Effector memory CD4-positive, alpha-beta T cell (primary cell): ENCODE measurements at regions not wholly inside any gene's neighbourhood (a gene's known extent, or its start where the extent isn't known, plus 50 kb on each side); places are given as distances from the start of the nearest gene placed in this dataset.

Experiments
- DNase-seq, 3 donors: peaks; one replicate each; pipeline ENCODE4 v3.0.0-alpha.2; 2020
- H3K27ac ChIP-seq: 2 replicates; pipeline ENCODE4 v1.7.0; 2013; ENCODE audit warnings: mild to moderate bottlenecking, low read length, moderate library complexity; ENCODE audit not compliant: insufficient read depth, poor library complexity, severe bottlenecking
- H3K27me3 ChIP-seq: replicated peaks from 2 replicates; pipeline ENCODE4 v1.7.0; 2013; ENCODE audit warnings: mild to moderate bottlenecking, low read length; ENCODE audit not compliant: insufficient read depth, control insufficient read depth, poor library complexity, severe bottlenecking
- H3K36me3 ChIP-seq: 2 replicates; pipeline ENCODE4 v1.7.0; 2013; ENCODE audit warnings: mild to moderate bottlenecking, low read length, moderate library complexity; ENCODE audit not compliant: control insufficient read depth, insufficient read depth
- H3K4me1 ChIP-seq: 2 replicates; pipeline ENCODE4 v1.7.0; 2013; ENCODE audit warnings: low read length, mild to moderate bottlenecking; ENCODE audit not compliant: control insufficient read depth, insufficient read depth, poor library complexity, severe bottlenecking
- H3K4me3 ChIP-seq: 2 replicates; pipeline ENCODE4 v1.7.0; 2013; ENCODE audit warnings: low read length, low read depth, mild to moderate bottlenecking; ENCODE audit not compliant: insufficient read depth, poor library complexity, severe bottlenecking
- H3K9me3 ChIP-seq: 2 replicates; pipeline ENCODE4 v1.7.0; 2013; ENCODE audit warnings: mild to moderate bottlenecking, low read length, moderate library complexity; ENCODE audit not compliant: control insufficient read depth

- Histone ChIP-seq H3K4me3 (no peak overlapping the region), H3K4me1 (no peaks in the 10 kb centered on the region), H3K27ac (no peak overlapping the region), H3K9me3 (no peaks in the 10 kb centered on the region), H3K36me3 (no peaks in the 10 kb centered on the region), H3K27me3 (no peaks in the 10 kb centered on the region)
- no peak for DNase-seq
These were observed 503.8 kb downstream of the NPHP4 start for GRCh38 chr1:5488448-5488847.

DNA sequence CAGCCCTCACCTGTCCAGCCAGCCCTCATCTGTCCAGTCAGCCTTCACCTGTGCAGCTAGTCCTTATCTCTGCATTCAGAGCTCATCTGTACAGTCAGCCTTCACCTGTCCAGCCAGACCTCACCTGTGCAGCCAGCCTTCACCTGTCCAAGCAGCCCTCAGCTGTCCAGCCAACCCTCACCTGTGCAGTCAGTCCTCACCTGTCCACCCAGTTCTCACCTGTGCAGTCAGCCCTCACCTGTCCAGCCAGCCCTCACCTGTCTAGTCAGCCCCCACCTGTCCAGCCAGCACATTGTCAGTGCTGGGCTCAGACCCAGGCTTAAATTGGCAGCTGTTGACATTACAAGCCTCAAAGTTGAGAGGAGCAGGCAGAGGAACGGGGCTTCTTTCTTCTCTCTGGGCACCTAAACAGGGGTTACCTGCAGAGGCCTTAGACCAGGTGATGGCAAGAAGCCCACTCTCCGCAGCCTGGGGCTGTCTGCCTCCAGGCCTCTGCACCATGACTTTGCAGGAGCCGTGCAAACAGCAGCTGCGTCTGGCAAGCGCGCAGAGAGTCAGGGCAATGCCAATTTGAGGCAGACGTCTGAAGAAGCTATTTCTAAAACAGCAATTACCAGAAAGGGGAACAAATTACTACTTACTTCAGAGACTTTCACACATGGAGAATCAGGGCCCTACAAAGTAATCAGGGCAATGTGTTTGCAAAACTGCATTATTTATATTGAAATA is 506.1 kb downstream of the NPHP4 start:
- H3K36me3 ChIP-seq = no peaks in the 10 kb centered on the region
- H3K4me3 ChIP-seq = no peak overlapping the region
- H3K27me3 ChIP-seq = no peaks in the 10 kb centered on the region
- no peak overlapping the region for H3K27ac ChIP-seq
- no peaks in the 10 kb centered on the region for H3K9me3 ChIP-seq
- DNase-seq = no peak
- no peaks in the 10 kb centered on the region for H3K4me1 ChIP-seq

GRCh38 chr1:5485436-5485835 is 506.8 kb downstream of the NPHP4 start:
- Histone ChIP-seq H3K36me3 (no peaks in the 10 kb centered on the region), H3K27me3 (no peaks in the 10 kb centered on the region), H3K9me3 (no peaks in the 10 kb centered on the region), H3K27ac (no peak overlapping the region), H3K4me1 (no peaks in the 10 kb centered on the region), H3K4me3 (no peak overlapping the region)
- DNase-seq = no peak

GRCh38 chr1:5484451-5485165 is 507.6 kb downstream of the NPHP4 start:
- H3K4me1 ChIP-seq = no peaks in the 10 kb centered on the region
- no peaks in the 10 kb centered on the region for H3K9me3 ChIP-seq
- H3K27ac ChIP-seq = no peak overlapping the region
- H3K36me3 ChIP-seq = no peaks in the 10 kb centered on the region
- no peak for DNase-seq
- no peaks in the 10 kb centered on the region for H3K27me3 ChIP-seq
- H3K4me3 ChIP-seq = no peak overlapping the region

DNA sequence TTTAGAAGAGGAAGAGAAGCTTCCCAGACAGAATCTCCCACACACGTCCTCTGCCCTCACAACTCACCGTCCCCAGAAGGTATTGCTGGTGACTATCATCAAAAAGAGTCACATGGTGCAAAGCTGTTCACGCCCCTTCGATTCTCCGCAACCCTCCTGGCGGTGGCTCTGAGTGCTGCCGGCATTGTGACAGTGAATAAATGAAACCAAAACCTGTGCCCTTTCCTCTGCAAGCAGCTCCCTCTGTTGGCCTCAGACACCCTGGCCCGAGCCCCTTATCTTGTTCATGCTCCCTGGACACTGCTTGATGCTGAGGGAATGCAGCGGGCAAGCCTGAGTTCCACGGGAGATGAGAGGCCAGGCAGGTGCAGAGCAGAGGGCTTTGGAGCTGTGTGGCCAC is 510.3 kb downstream of the NPHP4 start:
- DNase-seq = peak in 2 of 3 donors; percentile 1 to 9
- Histone ChIP-seq H3K4me3 (no peak overlapping the region), H3K36me3 (no peaks in the 10 kb centered on the region), H3K4me1 (no peaks in the 10 kb centered on the region), H3K27me3 (no peaks in the 10 kb centered on the region), H3K27ac (no peak overlapping the region), H3K9me3 (no peaks in the 10 kb centered on the region)

DNA sequence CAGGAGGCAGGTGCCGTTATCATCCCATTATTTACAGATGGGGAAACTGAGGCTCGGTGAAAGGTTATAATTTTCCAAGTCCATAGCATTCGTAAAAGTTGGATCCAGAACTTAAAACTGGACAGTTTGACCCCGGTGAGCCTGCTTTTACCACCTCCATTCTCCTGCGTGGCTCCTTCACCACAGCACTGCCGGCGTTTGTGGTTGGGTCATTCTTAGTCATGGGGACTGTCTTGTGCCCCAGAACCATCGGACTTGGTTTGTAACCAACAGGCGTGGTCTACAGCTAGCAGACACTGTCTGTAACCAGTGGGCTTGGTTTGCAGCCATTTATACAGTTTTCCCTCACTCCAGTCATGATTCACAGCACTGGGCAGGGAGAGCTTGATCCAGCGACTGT is 511.3 kb downstream of the NPHP4 start:
- Histone ChIP-seq H3K27ac (no peak overlapping the region), H3K4me3 (no peak overlapping the region), H3K9me3 (no peaks in the 10 kb centered on the region), H3K27me3 (no peaks in the 10 kb centered on the region), H3K4me1 (no peaks in the 10 kb centered on the region), H3K36me3 (no peaks in the 10 kb centered on the region)
- no peak for DNase-seq

- Histone ChIP-seq H3K4me3 (no peak overlapping the region), H3K4me1 (no peaks in the 10 kb centered on the region), H3K27ac (no peak overlapping the region), H3K36me3 (no peaks in the 10 kb centered on the region), H3K9me3 (no peaks in the 10 kb centered on the region), H3K27me3 (no peaks in the 10 kb centered on the region)
- no peak for DNase-seq
These were observed 512.2 kb downstream of the NPHP4 start for GRCh38 chr1:5479876-5480646.

GRCh38 chr1:5478961-5479360 is 513.3 kb downstream of the NPHP4 start:
- no peaks in the 10 kb centered on the region for H3K4me1 ChIP-seq
- no peak overlapping the region for H3K4me3 ChIP-seq
- H3K27me3 ChIP-seq = no peaks in the 10 kb centered on the region
- H3K36me3 ChIP-seq = no peaks in the 10 kb centered on the region
- H3K27ac ChIP-seq = no peak overlapping the region
- no peak for DNase-seq
- no peaks in the 10 kb centered on the region for H3K9me3 ChIP-seq

DNA sequence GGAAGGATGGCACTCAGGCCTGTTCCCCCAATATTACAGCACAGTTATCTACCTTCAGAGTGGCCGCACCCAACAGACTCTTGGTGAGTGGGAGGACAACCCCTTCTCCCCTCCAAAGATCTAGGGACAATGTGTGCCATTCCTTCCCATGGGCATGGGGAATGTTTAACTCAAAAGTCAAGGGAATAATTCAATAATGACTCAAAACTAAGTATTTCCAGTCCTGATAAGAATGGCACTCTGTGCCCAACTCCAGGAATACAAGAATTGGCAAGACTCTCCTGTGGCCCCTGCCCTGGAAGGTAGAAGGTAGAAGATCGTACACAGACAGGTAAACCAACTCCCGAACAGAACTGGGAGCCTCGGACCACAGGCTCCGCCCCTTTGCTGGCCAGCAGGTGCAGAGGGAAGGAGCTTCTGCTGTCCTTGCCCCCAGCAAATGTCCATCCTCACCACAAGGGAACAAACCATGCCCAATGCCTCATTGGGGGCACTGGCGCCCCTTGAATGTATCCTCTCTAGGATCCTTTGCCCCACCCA is 514.0 kb downstream of the NPHP4 start:
- no peaks in the 10 kb centered on the region for H3K27me3 ChIP-seq

GRCh38 chr1:5477716-5478115 is 514.5 kb downstream of the NPHP4 start:
- no peaks in the 10 kb centered on the region for H3K36me3 ChIP-seq
- H3K4me3 ChIP-seq = no peak overlapping the region
- no peaks in the 10 kb centered on the region for H3K9me3 ChIP-seq
- H3K27ac ChIP-seq = no peak overlapping the region
- H3K4me1 ChIP-seq = no peaks in the 10 kb centered on the region
- DNase-seq = no peak
- H3K27me3 ChIP-seq = no peaks in the 10 kb centered on the region

More for the DNA sequence above, 514.0 kb downstream of the NPHP4 start:
- Histone ChIP-seq H3K27ac (no peak overlapping the region), H3K9me3 (no peaks in the 10 kb centered on the region), H3K36me3 (no peaks in the 10 kb centered on the region), H3K4me3 (no peak overlapping the region), H3K4me1 (no peaks in the 10 kb centered on the region)
- DNase-seq = no peak
